Naive thymus-derived CD8-positive, alpha-beta T cell (primary cell): ENCODE measurements at regions not wholly inside any gene's neighbourhood (a gene's known extent, or its start where the extent isn't known, plus 50 kb on each side); places are given as distances from the start of the nearest gene placed in this dataset.
"Not testable (repeated sequence)": the region's sequence is repeated elsewhere in the genome, so short reads cannot be mapped to it uniquely, and the experiment has no call there.

ENCODE experiments used
- ATAC-seq, 2 donors: fragments of 150-1000 bp; cut with Tn5 transposase in 1 of 2; sonication (Bioruptor Pico), chemical (Tn5 transposase) in 1 of 2; 1 replicate in 1 of 2; 2 replicates in 1 of 2; pipeline ENCODE4 v1.10.0; 2021; ENCODE audit warnings: mild to moderate bottlenecking in 2 of 2, moderate library complexity in 2 of 2
- POLR2A ChIA-PET: fragments of 350-600 bp; sonication (Branson Sonifier 250); formaldehyde crosslinking; loops from one replicate; lab custom pipeline; 2021; ENCODE audit warnings: antibody characterized with exemption; lab: Charles Lee
- DNase-seq, 10 donors: peaks; one replicate each; pipeline versions ENCODE4 v3.0.0 to v3.0.0-alpha.2; 2020 to 2022
- H3K27ac Mint-ChIP-seq, 10 donors: one replicate each; pipeline ENCODE4 v1.8.0; 2020 to 2022; ENCODE audit warnings: mild to moderate bottlenecking in 10 of 10, mixed read lengths in 10 of 10, moderate library complexity in 4 of 10, inconsistent platforms in 1 of 10
- H3K27me3 Mint-ChIP-seq, 5 donors: one replicate each; pipeline ENCODE4 v1.8.0; 2021 to 2022; ENCODE audit warnings: mixed read lengths in 5 of 5
- H3K36me3 Mint-ChIP-seq, 3 donors: one replicate each; pipeline ENCODE4 v1.8.0; 2020 to 2022; ENCODE audit warnings: mixed read lengths in 3 of 3, mild to moderate bottlenecking in 2 of 3, inconsistent platforms in 1 of 3
- H3K4me1 Mint-ChIP-seq, 4 donors: one replicate each; pipeline ENCODE4 v1.8.0; 2021 to 2022; ENCODE audit warnings: mixed read lengths in 4 of 4
- H3K4me3 Mint-ChIP-seq, 10 donors: one replicate each; pipeline ENCODE4 v1.8.0; 2020 to 2022; ENCODE audit warnings: mild to moderate bottlenecking in 10 of 10, mixed read lengths in 10 of 10, moderate library complexity in 6 of 10, inconsistent platforms in 1 of 10
- H3K9me3 Mint-ChIP-seq, 9 donors: one replicate each; pipeline ENCODE4 v1.8.0; 2020 to 2022; ENCODE audit warnings: mixed read lengths in 9 of 9, mild to moderate bottlenecking in 3 of 9, inconsistent platforms in 1 of 9, moderate library complexity in 1 of 9

DNA sequence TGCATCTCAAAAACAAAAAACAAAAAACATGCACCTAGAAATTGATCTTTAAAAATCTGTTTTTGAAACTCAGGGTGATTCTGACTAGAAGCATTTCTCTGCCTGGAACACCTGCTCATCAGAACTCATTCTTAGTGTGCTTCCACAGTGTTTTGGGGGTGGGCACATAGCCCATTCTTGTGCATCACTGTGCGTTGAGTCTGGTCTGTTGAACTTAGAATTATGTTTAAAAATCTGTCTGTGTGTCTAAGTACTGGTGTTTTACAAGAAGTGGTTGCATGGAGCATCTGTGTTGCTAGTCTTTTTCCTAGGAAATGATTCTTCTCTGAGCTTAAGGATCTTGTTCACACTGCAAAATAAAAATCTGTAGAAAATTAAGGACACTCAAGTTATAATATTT, 264.5 kb downstream of the SOX4 start:
- H3K9me3 Mint-ChIP-seq: peaks cover 0 to 4% (median 0%) of the 10 kb centered on the region in 9 donors
- H3K4me3 Mint-ChIP-seq: no peak overlapping the region
- ATAC-seq (no peak), DNase-seq (no peak)
- H3K27me3 Mint-ChIP-seq: peaks cover 0 to 5% (median 0%) of the 10 kb centered on the region in 5 donors
- H3K4me1 Mint-ChIP-seq: no peaks in the 10 kb centered on the region
- H3K36me3 Mint-ChIP-seq: no peaks in the 10 kb centered on the region
- POLR2A ChIA-PET: no interaction called here
- no peak overlapping the region for H3K27ac Mint-ChIP-seq

- POLR2A ChIA-PET: no interaction called here
- H3K27ac Mint-ChIP-seq: no peak overlapping the region
- H3K9me3 Mint-ChIP-seq: peaks cover 0 to 4% (median 0%) of the 10 kb centered on the region in 9 donors
- H3K4me1 Mint-ChIP-seq: no peaks in the 10 kb centered on the region
- ATAC-seq (no peak), DNase-seq (no peak)
- no peaks in the 10 kb centered on the region for H3K36me3 Mint-ChIP-seq
- H3K4me3 Mint-ChIP-seq: no peak overlapping the region
- H3K27me3 Mint-ChIP-seq: peaks cover 0 to 2% (median 0%) of the 10 kb centered on the region in 5 donors
These were observed 265.7 kb downstream of the SOX4 start for GRCh38 chr6:21859193-21859735.

- no peak for ATAC-seq
- no peak for DNase-seq
- POLR2A ChIA-PET: no interaction called here
- Mint-ChIP-seq H3K27me3 (peaks cover 0 to 4% (median 0%) of the 10 kb centered on the region in 5 donors), H3K4me1 (no peaks in the 10 kb centered on the region), H3K27ac (no peak overlapping the region), H3K9me3 (peaks cover 0 to 4% (median 0%) of the 10 kb centered on the region in 9 donors), H3K4me3 (no peak overlapping the region), H3K36me3 (no peaks in the 10 kb centered on the region)
These were observed 268.4 kb downstream of the SOX4 start for GRCh38 chr6:21861942-21862341.

- Mint-ChIP-seq H3K4me3 (no peak overlapping the region), H3K27ac (no peak overlapping the region), H3K4me1 (no peaks in the 10 kb centered on the region), H3K9me3 (peaks cover 0 to 4% (median 0%) of the 10 kb centered on the region in 9 donors), H3K27me3 (peaks cover 0 to 4% (median 0%) of the 10 kb centered on the region in 5 donors), H3K36me3 (no peaks in the 10 kb centered on the region)
- ATAC-seq (no peak), DNase-seq (no peak)
- POLR2A ChIA-PET: no interaction called here
These were observed 270.7 kb downstream of the SOX4 start for GRCh38 chr6:21864206-21864605.

- POLR2A ChIA-PET: no interaction called here
- Mint-ChIP-seq H3K36me3 (no peaks in the 10 kb centered on the region), H3K4me1 (no peaks in the 10 kb centered on the region), H3K27ac (no peak overlapping the region), H3K4me3 (no peak overlapping the region), H3K27me3 (peaks cover 0 to 4% (median 0%) of the 10 kb centered on the region in 5 donors), H3K9me3 (no peaks in the 10 kb centered on the region)
- no peak for DNase-seq
- no peak for ATAC-seq
These were observed 274.7 kb downstream of the SOX4 start for GRCh38 chr6:21868226-21868625.

DNA sequence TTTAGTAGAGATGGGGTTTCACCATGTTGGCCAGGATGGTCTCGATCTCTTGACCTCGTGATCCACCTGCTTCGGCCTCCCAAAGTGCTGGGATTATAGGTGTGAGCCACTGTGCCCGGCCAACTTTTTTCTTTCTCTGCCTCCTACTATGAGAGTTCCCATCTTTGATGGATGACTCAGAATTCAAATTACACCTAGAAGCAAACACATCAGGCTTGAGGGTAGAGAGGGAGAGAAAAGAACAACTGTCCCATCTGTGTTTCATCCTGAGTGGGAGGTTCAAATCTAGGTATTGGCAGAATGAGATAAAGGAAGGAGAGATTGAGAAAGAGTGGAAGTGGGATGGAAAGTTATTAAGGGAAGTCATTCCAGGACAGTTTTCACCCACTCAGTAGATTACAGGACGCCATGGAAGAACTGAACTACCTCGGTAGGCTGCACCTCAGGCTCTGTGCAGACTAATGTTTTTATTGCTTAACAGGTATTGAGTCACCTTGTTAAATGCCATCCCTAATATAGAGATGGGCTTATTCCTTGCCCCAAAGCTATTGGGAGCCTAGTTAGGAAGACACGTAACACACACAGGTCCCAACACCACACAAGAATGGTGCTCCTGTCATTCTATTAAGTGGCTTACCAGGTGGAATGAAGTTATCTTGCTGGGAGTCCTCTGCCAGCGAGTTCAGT, 275.7 kb downstream of the SOX4 start:
- Mint-ChIP-seq H3K36me3 (no peaks in the 10 kb centered on the region), H3K27ac (no peak overlapping the region), H3K9me3 (peaks cover 0 to 2% (median 0%) of the 10 kb centered on the region in 9 donors), H3K27me3 (peaks cover 0 to 8% (median 0%) of the 10 kb centered on the region in 5 donors), H3K4me3 (no peak overlapping the region), H3K4me1 (no peaks in the 10 kb centered on the region)
- POLR2A ChIA-PET: no interaction called here
- DNase-seq (no peak), ATAC-seq (no peak)

- POLR2A ChIA-PET: no interaction called here
- H3K9me3 Mint-ChIP-seq: peaks cover 0 to 4% (median 0%) of the 10 kb centered on the region in 9 donors
- peak overlapping the region in 1 of 10 donors; percentile 43 for H3K27ac Mint-ChIP-seq
These were observed 276.7 kb downstream of the SOX4 start for GRCh38 chr6:21870076-21870730.

DNA sequence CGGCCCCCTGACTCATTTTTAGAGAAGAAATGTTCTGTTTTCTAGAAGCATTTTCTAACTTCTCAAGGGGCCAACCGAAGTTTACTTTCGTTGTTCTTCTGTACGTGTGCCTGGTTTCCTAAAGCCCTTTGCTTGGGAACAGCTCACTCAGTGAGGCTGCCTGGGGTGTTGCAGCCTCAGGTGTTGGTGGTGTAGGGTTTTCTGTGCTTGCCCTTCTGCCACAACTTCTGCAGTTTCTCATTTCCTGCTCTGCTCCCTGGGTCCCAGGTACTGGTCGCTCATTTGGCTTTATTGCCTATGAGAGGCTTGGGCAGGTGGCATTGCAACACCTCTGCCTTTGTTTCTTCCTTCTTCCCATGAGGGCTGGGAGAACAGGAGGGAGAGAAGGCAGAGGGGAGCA, 278.3 kb downstream of the SOX4 start:
- peaks cover 0 to 4% (median 0%) of the 10 kb centered on the region in 5 donors for H3K27me3 Mint-ChIP-seq
- no peak overlapping the region for H3K27ac Mint-ChIP-seq
- H3K36me3 Mint-ChIP-seq: peaks cover 0 to 6% (median 0%) of the 10 kb centered on the region in 3 donors
- H3K4me1 Mint-ChIP-seq: peaks cover 0 to under 1% (median under 1%) of the 10 kb centered on the region in 4 donors
- peaks cover 0 to 18% (median 2%) of the 10 kb centered on the region in 9 donors for H3K9me3 Mint-ChIP-seq
- ATAC-seq (no peak), DNase-seq (no peak)
- POLR2A ChIA-PET: no interaction called here
- no peak overlapping the region for H3K4me3 Mint-ChIP-seq

More at GRCh38 chr6:21870076-21870730, 276.7 kb downstream of the SOX4 start:
- Mint-ChIP-seq H3K4me1 (no peaks in the 10 kb centered on the region), H3K36me3 (no peaks in the 10 kb centered on the region), H3K27me3 (peaks cover 0 to 8% (median 0%) of the 10 kb centered on the region in 5 donors), H3K4me3 (no peak overlapping the region)
- ATAC-seq (no peak), DNase-seq (no peak)

GRCh38 chr6:21872749-21873148, 279.2 kb downstream of the SOX4 start:
- no peak for DNase-seq
- Mint-ChIP-seq H3K27me3 (peaks cover 0 to 4% (median 0%) of the 10 kb centered on the region in 5 donors), H3K9me3 (peaks cover 0 to 24% (median 4%) of the 10 kb centered on the region in 9 donors), H3K27ac (no peak overlapping the region), H3K36me3 (peaks cover 0 to 7% (median 0%) of the 10 kb centered on the region in 3 donors), H3K4me1 (peaks cover 0 to 8% (median 3%) of the 10 kb centered on the region in 4 donors), H3K4me3 (no peak overlapping the region)
- POLR2A ChIA-PET: no interaction called here
- no peak for ATAC-seq

DNA sequence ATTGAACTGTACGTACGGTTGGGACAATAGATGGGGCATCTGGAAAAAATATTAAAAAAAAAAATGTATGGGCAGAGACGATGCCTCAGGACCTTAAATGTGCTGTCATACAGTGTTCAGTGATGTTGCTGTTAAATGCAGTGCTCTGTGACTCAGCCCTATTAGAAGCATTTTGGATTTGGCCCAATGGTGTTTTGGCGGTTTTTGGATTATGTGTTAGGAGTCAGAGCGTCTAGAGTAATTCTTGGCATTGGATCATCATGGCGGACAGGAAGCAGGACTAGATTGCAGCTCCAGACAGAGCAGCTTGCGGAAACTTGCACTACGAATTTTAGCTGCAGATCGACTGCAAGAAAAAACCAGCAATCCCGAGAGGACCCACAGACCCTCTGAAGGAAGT, 280.0 kb downstream of the SOX4 start:
- H3K4me1 Mint-ChIP-seq: peaks cover 0 to 8% (median 3%) of the 10 kb centered on the region in 4 donors

DNA sequence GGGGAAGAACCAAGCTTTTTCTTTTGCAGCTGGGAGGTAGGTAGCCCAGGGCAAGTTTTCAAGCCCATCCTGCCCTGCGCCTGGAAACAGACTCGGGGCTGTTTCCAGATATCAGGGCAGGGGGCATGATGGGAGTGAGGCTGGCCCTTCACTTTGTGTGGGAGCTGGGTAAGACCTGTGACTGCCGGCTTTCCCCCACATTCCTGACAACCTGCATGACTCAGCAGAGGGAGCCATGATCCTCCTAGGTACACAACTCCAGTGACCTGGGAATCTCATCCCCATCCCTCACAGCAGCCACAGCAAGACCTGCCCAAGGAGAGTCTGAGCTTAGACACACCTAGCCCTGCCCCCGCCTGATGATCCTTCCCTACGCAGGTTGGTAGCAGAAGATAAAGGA, 280.8 kb downstream of the SOX4 start:
- H3K4me3 Mint-ChIP-seq: no peak overlapping the region
- H3K27ac Mint-ChIP-seq: no peak overlapping the region
- peaks cover 0 to 24% (median 6%) of the 10 kb centered on the region in 9 donors for H3K9me3 Mint-ChIP-seq
- peaks cover 0 to 8% (median 3%) of the 10 kb centered on the region in 4 donors for H3K4me1 Mint-ChIP-seq
- DNase-seq (no peak), ATAC-seq (no peak)
- peaks cover 0 to 7% (median 0%) of the 10 kb centered on the region in 3 donors for H3K36me3 Mint-ChIP-seq
- POLR2A ChIA-PET: no interaction called here
- peaks cover 0 to 4% (median 0%) of the 10 kb centered on the region in 5 donors for H3K27me3 Mint-ChIP-seq

More for the DNA sequence above, 280.0 kb downstream of the SOX4 start:
- Mint-ChIP-seq H3K36me3 (peaks cover 0 to 7% (median 0%) of the 10 kb centered on the region in 3 donors), H3K4me3 (no peak overlapping the region), H3K27me3 (peaks cover 0 to 4% (median 0%) of the 10 kb centered on the region in 5 donors), H3K27ac (peak overlapping the region in 1 of 10 donors; percentile 25), H3K9me3 (peaks cover 0 to 24% (median 4%) of the 10 kb centered on the region in 9 donors)
- DNase-seq: no peak
- POLR2A ChIA-PET: no interaction called here
- no peak for ATAC-seq

DNA sequence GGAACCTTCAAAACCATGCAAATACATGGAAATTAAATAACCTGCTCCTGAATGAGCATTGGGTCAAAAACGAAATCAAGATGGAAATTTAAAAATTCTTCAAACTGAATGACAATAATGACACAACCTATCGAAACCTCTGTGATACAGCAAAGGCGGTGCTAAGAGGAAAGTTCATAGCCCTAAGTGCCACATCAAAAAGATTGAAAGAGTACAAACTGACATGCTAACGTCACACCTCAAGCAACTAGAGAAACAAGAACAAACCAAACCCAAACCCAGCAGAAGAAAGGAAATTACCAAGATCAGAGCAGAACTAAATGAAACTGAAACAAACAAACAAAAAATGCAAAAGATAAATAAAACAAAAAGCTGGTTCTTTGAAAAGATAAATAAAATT, 283.5 kb downstream of the SOX4 start:
- H3K36me3 Mint-ChIP-seq, H3K4me1 Mint-ChIP-seq, ATAC-seq, H3K27me3 Mint-ChIP-seq, POLR2A ChIA-PET: not testable (repeated sequence)
- Mint-ChIP-seq H3K4me3 (peak overlapping the region in 2 of 10 donors; percentile 35 to 53), H3K9me3 (peaks cover 0 to 28% (median 8%) of the 10 kb centered on the region in 9 donors), H3K27ac (peak overlapping the region in 5 of 10 donors; percentile 8 to 94 (median 74))
- peak in 5 of 10 donors; percentile 3 to 56 (median 10) for DNase-seq

DNA sequence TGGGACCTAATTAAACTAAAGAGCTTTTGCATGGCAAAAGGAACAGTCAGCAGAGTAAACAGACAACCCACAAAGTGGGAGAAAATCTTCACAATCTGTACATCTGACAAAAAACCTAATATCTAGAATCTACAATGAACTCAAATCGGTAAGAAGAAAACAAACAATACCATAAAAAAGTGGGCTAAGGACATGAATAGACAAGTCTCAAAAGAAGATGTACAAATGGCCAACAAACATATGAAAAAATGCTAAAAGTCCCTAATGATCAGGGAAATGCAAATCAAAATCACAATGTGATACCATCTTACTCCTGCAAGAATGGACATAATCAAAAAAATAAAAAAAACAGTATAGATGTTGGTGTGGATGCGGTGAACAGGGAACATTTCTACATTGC, 286.7 kb downstream of the SOX4 start:
- ATAC-seq, H3K36me3 Mint-ChIP-seq, DNase-seq, POLR2A ChIA-PET, H3K4me3 Mint-ChIP-seq, H3K27ac Mint-ChIP-seq, H3K27me3 Mint-ChIP-seq: not testable (repeated sequence)
- H3K4me1 Mint-ChIP-seq: peaks cover 0 to 17% (median 8%) of the 10 kb centered on the region in 4 donors
- peaks cover 0 to 24% (median 7%) of the 10 kb centered on the region in 9 donors for H3K9me3 Mint-ChIP-seq
